Fibroblast of upper back skin (primary cell): ENCODE measurements at regions not wholly inside any gene's neighbourhood (a gene's known extent, or its start where the extent isn't known, plus 50 kb on each side); places are given as distances from the start of the nearest gene placed in this dataset.
"Not testable (repeated sequence)": the region's sequence is repeated elsewhere in the genome, so short reads cannot be mapped to it uniquely, and the experiment has no call there.

Source experiments
- DNase-seq: peaks from one replicate; pipeline ENCODE4 v3.0.0-alpha.2; 2013

DNA sequence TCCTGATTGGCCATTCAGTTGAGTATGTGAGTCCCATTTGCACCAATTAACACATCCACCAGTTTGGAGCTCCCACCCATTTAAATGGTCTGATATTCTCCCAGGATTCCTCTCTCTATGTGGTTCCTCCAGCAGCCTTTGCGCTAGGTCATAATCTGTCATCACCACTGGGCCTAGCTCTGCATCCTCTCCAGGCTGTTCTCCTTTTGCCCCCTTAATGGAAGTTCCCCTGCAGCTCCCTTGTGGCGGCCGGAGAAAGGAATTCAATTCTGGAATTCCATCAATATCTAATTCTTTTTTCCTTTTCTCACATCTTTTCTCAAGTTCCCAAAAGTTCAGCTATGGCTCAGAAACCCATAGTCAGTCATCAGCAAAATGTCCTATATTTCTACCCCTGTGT is 2184.4 kb upstream of the AGA start:
- no peak for DNase-seq

DNA sequence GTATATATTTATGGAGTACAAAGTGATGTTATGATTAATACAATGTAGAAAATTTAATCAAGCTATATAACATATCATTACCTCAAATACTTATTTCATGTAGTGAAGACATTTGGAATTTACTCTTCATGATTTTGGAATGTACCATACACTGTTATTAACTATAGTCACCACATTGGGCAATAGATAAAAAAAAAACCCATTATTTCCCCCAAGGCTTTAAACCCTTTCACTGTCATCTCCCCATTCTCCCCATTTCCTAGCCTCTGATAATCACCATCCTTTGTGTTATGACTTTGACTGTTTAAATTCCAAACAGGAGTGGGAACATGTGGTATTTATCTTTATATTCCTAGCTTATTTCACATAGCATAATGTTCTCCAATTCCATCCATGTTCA is 2189.1 kb upstream of the AGA start:
- peak; percentile 80 for DNase-seq

DNA sequence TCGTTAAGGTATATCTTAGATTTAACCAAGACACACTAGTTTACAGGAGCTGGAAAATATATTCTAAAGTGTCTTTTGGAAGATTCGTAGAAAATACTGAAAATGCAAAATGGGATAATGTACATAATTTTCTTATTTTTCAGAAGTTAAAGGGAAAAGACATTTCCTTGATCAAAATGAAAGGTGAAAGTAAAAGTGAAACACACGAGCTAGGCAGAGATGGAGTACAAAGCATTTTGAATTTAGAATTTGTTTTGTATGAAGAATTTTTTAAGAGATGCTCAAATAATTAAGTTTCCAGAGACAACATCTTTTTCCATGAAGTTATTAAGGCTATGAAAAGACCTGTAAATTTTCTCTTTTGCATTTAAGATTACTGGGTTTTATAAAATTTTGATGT is 2192.6 kb upstream of the AGA start:
- no peak for DNase-seq

DNA sequence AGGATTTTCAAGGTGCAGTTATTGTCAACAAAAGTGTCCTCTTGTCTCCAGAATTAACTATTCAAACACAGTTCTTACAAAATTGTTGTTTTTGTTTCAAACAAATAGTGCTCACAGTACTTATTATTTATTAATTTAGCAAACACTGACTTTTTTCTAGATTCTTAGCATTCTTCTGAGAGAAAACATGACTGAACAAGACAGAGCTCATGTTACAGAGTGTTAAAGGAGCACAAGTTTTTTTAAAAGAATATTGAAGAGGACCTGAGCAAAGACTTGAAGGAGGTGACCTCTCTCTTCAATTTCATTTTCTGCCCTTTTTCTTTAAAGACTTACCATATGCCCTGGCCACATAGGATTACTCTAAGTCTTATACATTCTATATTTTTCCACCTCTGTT is 2220.3 kb upstream of the AGA start:
- no peak for DNase-seq

DNA sequence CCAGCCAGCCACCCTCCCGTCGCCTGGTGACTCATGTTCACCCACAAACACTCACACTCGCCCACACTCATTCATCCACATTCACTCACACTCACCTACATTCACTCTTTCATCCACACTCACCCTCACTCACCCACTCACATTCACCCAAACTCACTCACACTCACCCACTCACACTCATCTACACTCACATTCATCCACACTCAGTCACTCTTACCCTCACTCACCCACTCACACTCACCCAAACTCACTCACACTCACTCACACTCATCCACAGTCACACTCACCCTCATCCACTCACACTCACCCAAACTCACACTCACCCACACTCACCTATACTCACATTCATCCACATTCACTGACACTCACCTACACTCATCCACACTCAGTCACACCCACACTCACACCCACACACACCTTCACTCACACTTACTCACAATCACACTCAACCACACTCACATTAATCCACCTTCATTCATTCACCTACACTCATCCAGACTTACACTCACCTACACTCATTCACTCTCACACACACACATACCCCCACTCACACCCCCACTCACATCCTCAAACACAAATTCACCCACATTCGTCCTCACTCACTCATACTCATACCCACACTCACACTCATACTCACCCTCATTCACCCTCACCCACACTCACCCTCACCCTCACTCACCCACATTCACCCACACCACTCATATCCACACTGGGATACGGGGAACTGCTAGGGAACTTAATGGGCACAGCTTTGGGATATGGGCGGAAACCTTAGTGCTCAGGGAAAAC is 2221.6 kb upstream of the AGA start:
- DNase-seq: no peak

DNA sequence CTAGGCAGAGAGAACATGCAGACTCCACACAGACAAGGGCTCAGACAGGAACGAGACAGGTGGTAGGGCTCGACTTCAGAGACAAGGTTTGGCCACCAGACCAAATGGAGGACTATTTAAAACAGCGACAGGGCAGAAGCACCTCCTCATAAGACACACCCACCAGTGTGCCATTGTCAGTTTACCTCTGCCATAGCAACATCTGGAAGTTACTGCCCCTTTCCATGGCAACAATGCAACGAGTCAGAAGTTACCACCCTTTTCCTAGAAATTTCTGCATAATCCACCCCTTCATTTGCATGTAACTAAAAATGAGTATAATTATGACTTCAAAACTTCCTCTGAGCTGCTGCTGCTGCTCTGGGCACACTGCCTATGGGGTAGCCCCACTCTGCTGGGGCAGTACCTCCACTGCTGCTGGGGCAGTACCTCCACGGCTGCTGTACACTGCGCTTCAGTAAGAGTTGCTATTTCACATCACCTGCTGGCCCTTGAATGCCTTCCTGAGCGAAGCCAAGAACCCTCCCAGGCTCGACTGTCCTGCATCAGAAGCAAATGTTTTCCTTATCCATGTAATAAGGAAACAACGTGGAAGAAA is 2222.3 kb upstream of the AGA start:
- DNase-seq: no peak

DNA sequence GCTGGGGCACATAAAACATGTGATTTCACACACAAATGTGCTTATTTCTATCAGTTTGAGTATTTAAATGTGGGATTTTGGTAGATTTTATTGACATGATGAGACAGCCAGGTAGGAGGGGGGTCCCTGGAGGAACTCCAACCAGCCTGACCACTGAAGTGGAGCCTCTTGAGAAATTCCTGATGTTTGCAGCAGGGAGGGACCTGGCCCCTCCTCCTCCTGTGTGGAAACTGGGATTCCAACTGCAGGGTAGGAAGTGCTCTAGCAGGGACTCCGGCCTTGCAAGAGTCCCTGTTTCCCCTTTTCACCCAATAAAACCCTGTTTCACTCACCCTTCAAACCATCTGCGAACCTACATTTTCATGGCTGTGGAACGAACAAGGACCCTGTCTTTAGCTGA is 2224.0 kb upstream of the AGA start:
- DNase-seq: no peak

DNA sequence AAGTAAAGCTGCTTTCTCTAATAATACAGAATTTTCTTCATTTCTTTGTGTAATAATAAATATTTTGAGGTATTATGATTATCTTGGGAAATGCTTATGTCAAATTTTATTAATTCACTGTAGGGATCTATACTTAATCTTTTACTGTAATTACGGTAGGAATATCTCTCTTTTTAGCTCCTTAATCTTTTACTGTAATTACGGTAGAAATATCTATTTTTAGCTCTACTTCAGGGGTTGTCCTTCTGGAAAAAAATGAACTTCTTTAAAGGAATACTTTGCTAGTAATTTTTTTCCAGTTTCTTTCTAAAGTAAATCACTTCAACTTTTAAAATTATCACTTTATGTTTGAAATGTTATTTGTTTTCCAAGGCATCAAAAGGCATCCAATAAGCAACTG is 2229.4 kb upstream of the AGA start:
- no peak for DNase-seq

DNA sequence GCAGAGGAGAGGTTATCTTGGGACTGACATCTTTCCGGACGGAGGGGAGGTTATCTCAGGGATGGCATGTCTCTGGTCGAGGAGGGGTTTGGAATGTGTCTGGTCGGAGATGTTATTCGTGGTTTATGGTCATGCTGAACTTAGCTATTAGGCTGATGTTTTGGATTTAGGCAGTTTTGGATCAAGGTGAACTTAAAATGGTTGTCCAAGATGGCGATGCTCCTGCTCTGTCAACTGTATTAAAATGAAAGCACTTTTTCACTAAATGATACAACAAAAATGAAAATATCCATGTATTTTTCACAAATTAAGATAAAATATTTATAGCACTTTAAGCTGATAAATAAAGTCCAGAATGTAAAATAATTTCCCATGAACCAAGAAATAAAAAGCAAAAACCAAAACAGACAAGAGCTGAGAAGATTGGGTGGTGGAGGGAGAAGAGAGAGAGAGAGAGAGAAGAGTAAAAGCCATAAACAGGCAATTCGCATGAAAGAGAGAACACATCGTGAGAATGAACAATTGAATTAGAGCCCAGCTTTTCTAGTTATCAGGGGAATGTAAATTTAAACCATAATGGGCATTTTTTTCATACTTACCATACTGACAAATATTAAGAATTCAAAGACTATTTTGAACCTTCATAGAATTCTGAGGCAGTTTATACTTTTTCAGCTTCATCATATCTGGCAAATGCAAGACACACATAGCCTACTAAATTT is 2236.0 kb upstream of the AGA start:
- DNase-seq: peak; percentile 68

DNA sequence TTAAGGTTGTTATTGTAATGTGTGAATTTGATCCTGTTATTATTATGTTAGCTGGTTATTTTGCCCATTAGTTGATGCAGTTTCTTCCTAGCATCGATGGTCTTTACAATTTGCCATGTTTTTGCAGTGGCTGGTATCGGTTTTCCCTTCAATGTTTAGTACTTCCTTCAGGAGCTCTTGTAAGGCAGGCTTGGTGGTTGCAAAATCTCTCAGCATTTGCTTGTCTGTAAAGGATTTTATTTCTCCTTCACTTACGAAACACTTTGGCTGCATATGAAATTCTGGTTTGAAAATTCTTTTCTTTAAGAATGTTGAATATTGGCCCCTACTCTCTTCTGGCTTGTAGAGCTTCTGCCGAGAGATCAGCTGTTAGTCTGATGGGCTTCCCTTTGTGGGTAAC is 2241.4 kb upstream of the AGA start:
- peak; percentile 60 for DNase-seq

DNA sequence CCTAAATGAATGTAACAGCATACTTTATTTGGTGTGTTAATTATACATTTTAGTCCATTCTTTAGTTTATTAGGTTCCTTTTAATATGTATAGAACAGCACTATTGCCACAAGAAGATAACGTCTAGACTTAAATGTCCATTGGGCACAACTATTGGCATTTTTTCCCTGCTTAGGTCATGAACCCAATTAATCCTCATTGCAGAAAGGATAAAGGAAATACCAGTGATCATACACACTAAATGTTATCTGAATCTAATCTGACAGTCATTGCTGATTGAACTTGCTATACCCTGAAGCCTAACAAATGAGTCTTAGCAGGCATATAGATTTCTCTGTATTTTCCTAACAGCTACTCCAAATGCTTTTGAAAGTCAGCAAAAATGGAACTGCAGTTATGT is 2250.0 kb upstream of the AGA start:
- DNase-seq: peak; percentile 14

DNA sequence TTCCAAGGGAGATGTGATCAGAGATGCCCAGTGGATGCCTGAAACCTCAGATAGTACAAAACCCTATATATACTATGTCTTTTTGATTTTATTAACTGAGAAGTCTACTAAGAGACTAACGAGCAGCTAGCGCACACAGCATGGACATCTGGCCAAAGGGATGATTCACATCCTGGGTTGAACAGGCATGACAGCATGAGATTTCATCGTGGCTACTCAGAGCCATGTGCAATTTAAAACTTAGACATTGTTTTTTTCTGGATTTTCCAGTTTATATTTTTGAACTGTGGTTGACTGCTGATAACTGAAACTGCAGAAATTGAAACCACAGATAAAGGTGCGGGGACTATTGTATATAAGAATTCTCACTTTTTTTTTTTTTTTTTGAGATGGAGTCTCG is 2252.9 kb upstream of the AGA start:
- DNase-seq: peak; percentile 80

DNA sequence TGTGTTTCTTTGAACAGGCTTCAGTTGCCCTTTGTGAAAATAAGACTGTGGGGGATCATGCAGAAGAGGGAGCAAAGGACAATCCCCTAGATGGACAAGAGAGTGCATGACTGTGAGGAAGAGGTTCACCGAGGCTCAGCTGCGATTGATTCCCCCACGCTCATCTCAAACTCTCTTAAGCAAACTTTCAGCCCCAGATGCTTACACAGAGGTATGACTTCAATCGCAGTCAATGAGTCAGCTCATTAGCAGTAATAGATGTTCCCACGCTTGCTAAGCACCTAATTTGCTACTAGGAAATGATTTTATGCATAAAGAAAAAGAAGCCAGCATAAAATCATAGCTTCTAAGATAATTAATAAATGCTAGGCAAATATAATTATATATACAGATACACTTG is 2256.1 kb upstream of the AGA start:
- no peak for DNase-seq

DNA sequence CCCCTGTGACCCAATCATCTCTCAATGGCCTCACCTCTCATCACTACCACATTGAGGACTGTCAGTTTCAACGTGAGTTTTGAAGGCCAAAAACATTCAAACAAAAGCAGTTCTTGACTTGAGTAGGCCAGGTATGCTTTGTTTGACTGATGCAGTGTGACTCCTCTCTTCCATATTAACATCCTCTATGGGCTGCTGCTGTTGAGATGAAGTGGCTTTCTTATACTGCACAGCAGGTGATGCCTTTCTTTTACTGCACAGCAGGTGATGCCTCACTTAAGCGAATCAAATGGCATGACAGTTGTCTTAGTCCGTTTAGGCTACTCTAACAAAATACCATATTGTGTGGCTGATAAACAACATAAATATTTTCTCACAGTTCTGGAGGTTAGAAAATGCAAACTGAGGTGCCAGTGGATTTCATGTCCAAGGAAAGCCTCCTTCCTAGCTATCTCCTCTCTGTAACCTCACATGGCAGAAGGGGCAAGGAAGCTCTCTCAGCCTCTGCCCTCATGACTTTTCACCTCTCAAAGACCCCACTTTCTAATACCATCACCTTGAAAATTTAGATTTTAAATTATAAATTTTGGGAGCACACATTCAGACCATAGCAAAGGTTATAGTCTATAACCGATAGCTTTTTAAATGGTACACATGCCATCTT is 2267.9 kb upstream of the AGA start:
- DNase-seq: no peak

DNA sequence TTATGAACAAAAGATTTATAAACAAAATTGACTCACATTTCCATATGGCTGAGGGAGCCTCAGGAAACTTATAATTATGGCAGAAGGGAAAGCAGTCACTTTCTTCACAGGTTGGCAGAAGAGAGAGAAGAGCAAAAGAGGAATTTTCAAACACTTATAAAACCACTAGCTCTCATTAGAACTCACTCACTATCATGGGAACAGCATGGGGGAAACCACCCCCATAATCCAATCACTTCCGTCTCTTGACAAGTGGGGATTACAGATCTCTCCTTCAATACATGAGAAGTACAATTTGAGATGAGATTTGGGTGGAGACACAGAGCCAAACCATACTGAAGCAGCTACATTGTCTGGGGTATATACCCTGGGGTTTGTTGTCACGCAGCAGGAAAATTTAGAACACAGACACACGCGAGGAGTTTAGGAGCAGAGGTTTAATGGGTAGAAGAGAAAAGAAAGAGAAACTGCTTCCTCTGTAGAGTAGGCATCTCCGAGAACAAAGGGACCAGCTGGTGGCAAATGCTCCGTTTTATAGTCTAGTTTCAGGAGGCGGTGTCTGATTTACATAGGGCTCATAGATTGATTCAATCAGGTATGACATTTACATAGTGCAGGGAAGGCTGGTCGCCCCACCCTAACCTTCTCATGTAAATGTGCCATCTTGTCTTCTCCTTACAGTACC is 2277.7 kb upstream of the AGA start:
- DNase-seq: no peak

DNA sequence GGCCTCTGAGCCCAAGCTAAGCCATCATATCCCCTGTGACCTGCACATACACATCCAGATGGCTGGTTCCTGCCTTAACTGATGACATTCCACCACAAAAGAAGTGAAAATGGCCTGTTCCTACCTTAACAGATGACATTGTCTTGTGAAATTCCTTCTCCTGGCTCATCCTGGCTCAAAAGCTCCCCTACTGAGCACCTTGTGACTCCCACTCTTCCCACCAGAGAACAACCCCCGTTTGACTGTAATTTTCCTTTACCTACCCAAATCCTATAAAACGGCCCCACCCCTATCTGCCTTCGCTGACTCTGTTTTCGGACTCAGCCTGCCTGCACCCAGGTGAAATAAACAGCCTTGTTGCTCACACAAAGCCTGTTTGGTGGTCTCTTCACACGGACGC is 2284.3 kb upstream of the AGA start:
- DNase-seq: not testable (repeated sequence)

DNA sequence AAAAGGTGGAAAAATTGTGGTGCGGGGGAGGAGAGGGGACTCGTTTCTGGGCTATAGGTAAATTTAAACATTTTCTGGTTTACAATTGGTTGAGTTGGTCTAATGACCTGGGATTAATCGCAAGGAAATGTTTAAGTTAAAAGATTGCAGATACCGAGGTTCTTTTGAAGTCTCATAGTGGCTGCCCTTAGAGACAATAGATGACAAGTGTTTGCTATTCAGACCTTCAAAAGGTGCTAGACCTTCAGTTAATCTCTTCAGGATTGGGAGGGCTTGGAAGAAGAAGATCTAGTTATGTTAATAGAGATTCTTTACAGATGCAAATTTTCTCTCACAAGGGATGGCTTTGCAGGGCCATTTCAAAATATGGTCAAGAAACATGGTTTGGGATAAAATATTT is 2286.1 kb upstream of the AGA start:
- no peak for DNase-seq

DNA sequence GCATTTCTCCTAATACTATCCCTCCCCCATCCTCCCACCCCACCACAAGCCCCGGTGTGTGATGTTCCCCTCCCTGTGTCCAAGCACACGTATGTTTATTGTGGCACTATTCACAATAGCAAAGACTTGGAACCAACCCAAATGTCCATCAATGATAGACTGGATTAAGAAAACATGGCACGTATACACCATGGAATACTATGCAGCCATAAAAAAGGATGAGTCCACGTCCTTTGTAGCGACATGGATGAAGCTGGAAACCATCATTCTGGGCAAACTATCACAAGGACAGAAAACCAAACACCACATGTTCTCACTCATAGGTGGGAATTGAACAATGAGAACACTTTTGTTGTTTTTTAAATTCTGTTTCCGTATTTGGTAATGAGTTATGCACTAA is 2294.6 kb upstream of the AGA start:
- not testable (repeated sequence) for DNase-seq

DNA sequence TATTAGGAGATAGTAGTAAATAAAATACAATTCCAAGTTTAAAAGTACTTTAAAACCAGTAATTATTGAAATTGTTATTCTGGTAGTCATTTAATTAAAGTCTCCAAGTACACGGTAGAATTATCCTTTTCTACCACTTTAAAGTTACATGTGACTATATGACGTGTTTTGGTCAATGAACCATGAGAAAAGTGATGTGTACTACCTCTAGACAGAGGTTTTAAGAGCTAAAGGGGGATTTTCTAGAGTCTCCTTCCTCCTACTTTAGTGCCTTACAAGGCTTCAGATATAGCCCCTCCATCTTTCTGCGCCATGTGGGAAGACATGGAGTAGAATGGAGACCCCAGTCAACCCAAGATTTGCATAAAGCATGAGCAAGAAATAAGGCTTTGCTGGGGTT is 2296.6 kb upstream of the AGA start:
- no peak for DNase-seq

DNA sequence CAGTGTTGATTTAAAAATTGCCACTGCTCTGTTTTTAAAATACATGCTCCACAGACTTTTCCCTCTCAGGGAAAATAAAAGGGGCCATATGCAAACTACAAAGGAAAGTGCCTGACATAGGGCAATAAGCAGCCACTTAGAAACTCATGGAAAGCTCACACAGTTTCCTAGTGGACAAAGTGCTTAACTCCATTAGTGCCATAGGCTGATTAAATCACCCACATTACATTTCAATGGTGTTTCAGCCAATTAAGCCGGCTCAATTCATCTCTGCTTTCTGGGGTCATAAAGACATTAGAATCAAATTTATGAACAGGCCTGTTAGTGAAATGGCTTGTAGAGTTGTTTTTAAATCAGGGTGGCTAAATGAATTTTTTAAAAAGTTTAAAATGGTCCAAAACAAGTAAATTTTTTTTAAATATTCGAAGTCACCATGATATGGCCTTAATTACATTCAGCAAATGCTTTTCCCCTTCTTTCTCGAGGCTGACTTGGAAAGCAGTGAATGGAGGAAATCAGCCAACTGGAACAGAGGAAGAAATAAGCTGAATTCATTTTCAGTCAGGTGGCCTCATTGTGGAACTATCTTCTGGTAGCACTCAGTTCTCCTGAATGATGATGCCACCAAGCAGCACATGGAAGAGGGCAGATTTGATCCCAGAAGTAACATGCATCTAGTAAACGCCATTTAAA is 2305.1 kb upstream of the AGA start:
- no peak for DNase-seq

DNA sequence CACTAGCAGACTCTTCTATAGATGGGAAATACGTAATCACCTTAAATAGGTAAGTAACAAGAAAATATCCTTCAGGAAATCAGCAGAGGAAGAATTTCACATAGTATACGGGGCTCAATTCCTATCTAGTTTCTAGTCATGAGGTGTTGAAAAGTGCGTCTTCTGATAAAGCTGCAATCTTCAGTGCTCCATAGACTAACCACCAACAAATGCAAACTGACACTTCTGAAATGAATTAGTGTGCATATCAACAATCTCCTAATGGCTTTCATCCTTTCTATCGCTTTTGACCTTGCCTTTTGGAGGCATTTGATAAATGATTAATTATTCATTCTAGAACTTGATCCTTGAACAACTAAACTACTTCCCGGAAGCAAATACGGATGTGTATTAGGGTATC is 2306.6 kb upstream of the AGA start:
- no peak for DNase-seq

DNA sequence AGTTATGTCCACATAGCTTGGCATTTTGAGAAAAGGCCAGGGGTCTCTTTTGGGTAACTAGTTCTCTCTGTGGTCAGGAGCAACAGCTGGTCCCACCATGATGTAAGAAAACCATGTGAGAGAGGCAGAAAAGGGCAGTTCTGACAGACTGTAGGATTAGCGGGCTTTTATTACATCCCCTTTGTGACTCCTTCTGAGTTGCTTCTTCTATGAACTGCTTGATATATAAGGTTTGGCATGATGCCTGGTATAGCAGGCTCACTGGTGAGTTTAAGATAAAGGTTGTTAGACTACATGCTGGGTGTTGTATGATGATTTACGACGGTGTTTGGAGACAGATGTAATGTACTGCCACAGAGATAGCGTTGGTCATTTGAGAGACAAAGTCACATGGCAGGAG is 2308.1 kb upstream of the AGA start:
- peak; percentile 23 for DNase-seq

DNA sequence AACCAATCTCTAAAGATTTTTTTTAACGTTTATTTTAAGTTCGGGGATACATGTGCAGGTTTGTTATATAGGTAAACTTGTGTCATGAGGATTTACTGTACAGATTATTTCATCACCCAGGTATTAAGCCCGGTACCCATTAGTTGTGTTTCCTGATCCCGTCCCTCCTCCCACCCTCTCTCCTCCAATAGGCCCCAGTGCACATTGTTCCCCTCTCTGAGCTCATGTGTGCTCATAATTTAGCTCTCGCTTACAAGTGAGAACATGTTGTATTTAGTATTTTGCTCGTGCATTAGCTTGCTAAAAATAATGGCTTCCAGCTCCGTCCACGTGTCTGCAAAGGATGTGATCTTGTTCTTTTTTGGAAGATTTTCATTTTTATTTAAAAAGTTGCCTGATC is 2309.4 kb upstream of the AGA start:
- no peak for DNase-seq
